RWPE2 (cell line): ENCODE measurements at regions not wholly inside any gene's neighbourhood (a gene's known extent, or its start where the extent isn't known, plus 50 kb on each side); places are given as distances from the start of the nearest gene placed in this dataset.
A peak's percentile ranks its signal among the peaks of the same experiment; 100 is the strongest.

Source experiments
- ATAC-seq: fragments of 200-7000 bp; cut with Tn5 transposase; 3 replicates; pipeline ENCODE4 v1.9.1; 2021; ENCODE audit warnings: low read depth
- DNase-seq: peaks from one replicate; pipeline ENCODE4 v3.0.0-alpha.2; 2020; ENCODE audit warnings: low spot score
- H3K27ac ChIP-seq: fragments of 450-650 bp; 2 replicates; pipeline ENCODE4 v1.5.1; 2017; ENCODE audit warnings: mild to moderate bottlenecking; ENCODE audit not compliant: poor library complexity, severe bottlenecking
- H3K27me3 ChIP-seq: fragments of 250-450 bp; sonication (Bioruptor Pico); 2 replicates; pipeline ENCODE4 v1.5.1; 2021; ENCODE audit warnings: mild to moderate bottlenecking, moderate library complexity; ENCODE audit not compliant: insufficient read depth, poor library complexity, severe bottlenecking
- H3K36me3 ChIP-seq: fragments of 250-450 bp; sonication (Bioruptor Pico); 2 replicates; pipeline ENCODE4 v1.5.1; 2020; ENCODE audit warnings: low read depth, mild to moderate bottlenecking, moderate library complexity
- H3K4me1 ChIP-seq: fragments of 250-450 bp; sonication (Bioruptor Pico); 2 replicates; pipeline ENCODE4 v1.5.1; 2021; ENCODE audit warnings: mild to moderate bottlenecking, moderate library complexity; ENCODE audit not compliant: insufficient read depth, poor library complexity, severe bottlenecking
- H3K4me3 ChIP-seq: fragments of 250-450 bp; sonication (Bioruptor Pico); 2 replicates; pipeline ENCODE4 v1.5.1; 2021; ENCODE audit warnings: mild to moderate bottlenecking, moderate library complexity; ENCODE audit not compliant: severe bottlenecking
- H3K9me3 ChIP-seq: fragments of 250-450 bp; sonication (Bioruptor Pico); 2 replicates; pipeline ENCODE4 v1.5.1; 2021; ENCODE audit warnings: mild to moderate bottlenecking, moderate library complexity; ENCODE audit not compliant: severe bottlenecking
- TF ChIP-seq, protein P1 (sequence below): fragments of 450-650 bp; IDR thresholded peaks from one replicate; pipeline ENCODE4 v1.5.1; 2017; ENCODE audit warnings: mild to moderate bottlenecking, moderate library complexity; ENCODE audit not compliant: poor library complexity, severe bottlenecking

DNA sequence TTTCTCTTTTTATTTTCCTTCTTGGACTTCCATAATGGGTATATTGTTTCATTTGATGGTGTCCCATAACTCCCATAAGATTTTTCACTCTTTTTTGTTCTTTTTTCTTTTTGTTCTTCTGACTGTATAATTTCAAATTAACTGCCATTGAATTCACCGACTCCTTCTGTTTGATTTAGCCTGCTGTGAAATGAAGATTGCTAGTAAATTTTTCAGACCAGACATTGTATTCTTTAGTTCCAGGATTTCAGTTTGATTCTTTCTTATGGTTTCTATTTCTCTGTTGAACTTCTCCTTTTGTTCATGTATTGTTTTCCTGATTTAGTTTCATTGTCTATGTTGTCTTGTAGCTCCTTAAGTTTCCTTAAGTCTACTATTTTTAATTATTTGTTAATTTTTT is 87.6 kb upstream of the SPOPL start:
- TF ChIP-seq, protein P1, sequence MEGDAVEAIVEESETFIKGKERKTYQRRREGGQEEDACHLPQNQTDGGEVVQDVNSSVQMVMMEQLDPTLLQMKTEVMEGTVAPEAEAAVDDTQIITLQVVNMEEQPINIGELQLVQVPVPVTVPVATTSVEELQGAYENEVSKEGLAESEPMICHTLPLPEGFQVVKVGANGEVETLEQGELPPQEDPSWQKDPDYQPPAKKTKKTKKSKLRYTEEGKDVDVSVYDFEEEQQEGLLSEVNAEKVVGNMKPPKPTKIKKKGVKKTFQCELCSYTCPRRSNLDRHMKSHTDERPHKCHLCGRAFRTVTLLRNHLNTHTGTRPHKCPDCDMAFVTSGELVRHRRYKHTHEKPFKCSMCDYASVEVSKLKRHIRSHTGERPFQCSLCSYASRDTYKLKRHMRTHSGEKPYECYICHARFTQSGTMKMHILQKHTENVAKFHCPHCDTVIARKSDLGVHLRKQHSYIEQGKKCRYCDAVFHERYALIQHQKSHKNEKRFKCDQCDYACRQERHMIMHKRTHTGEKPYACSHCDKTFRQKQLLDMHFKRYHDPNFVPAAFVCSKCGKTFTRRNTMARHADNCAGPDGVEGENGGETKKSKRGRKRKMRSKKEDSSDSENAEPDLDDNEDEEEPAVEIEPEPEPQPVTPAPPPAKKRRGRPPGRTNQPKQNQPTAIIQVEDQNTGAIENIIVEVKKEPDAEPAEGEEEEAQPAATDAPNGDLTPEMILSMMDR: no peak
- ATAC-seq (no peak), DNase-seq (no peak)
- Histone ChIP-seq H3K4me3 (no peak overlapping the region), H3K27me3 (no peaks in the 10 kb centered on the region), H3K4me1 (peaks cover 8% of the 10 kb centered on the region), H3K36me3 (no peaks in the 10 kb centered on the region), H3K27ac (no peak overlapping the region), H3K9me3 (peaks cover 6% of the 10 kb centered on the region)

DNA sequence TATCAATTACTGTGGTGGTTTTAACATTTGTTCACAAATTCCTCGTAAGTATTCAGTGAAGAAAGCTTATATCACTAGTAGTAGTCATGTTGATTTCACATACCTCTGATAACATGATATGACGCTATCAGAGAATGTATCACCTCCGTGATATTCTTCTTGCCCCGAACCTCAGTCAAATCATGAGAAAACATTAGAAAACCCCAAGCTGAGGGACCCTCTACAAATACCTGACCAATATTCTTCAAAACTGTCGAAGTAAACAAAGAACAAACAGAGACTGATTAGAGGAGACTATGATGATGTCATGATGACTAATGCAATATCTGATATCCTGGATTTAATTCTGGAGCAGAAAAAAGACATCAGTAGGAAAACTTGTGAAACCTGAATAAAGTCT is 85.6 kb upstream of the SPOPL start:
- ATAC-seq: 0 out of 3 replicates have a peak, but pooled peaks have one; percentile 23
- DNase-seq: no peak
- Histone ChIP-seq H3K27me3 (no peaks in the 10 kb centered on the region), H3K4me1 (peaks cover 13% of the 10 kb centered on the region), H3K9me3 (peaks cover 6% of the 10 kb centered on the region), H3K27ac (no peak overlapping the region), H3K36me3 (no peaks in the 10 kb centered on the region), H3K4me3 (no peak overlapping the region)
- TF ChIP-seq, protein P1: no peak

DNA sequence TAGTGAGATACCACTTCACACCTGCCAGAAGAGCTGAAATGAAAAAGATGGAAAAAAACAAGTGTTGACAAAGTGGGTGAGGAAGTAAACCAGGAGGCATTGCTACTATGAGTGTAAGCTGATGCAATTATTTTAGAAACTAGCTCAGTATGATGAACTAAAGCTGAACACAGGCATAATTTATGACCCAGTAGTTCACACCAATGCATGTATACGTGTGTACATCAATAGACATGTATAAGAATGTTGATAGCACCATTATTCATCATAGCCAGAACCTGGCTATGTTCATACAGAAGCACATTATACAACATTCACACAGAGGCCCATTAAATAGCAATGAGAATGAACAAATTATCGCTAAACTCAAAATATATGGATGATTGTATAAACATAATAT is 83.1 kb upstream of the SPOPL start:
- Histone ChIP-seq H3K9me3 (peaks cover 6% of the 10 kb centered on the region), H3K27me3 (no peaks in the 10 kb centered on the region), H3K4me1 (peaks cover 31% of the 10 kb centered on the region), H3K4me3 (no peak overlapping the region), H3K36me3 (no peaks in the 10 kb centered on the region), H3K27ac (no peak overlapping the region)
- TF ChIP-seq, protein P1: no peak
- DNase-seq (no peak), ATAC-seq (no peak)

DNA sequence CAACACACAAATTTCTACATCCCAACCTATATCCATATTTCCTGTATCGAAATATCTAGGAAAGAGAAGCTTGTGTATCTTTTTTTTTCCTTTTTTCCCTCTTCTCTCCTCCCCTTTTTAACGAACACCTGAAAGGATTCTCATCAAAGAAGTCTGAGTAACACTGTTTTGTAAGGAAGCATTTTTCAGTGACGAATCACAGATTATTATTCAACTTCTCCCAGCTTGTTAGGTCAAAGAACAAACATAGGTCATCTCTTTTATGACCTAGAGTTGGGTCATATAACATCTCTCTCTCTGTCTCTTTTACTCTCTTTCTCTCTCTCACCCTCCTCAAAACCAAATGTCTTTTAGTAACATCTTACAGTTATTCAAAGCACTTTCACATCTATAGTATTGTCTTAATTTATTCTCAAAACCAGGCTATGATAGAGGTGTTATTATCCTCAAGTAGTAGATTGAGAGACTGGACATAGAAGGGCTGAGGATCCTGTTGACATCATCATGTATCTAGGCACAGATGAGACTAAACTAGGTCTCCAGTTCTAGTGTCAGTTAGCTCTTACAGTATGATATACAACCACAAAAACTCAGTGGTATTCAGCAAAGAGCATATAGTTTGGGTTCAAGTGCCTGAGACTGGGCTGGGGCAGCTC is 80.1 kb upstream of the SPOPL start:
- H3K36me3 ChIP-seq: no peaks in the 10 kb centered on the region
- peak; percentile 76 for ATAC-seq

DNA sequence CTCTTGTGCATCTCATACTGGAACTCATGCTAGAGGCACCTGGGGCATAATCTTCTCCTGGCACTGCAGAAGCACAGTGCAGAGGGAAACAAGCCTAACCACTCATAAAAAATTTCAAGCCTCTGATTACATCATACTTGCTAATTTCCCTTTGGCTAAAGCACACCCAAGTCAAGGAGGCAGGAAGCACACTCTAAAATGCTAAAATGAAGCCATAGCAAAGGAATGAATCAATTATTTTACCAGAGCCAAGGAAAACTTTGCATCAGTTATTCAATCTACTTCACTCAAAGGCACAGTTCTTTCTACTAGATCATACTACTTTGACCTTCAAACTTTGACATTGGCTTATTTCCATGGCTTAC is 79.6 kb upstream of the SPOPL start:
- Histone ChIP-seq H3K4me1 (peaks cover 24% of the 10 kb centered on the region), H3K36me3 (no peaks in the 10 kb centered on the region), H3K27ac (peak overlapping the region; percentile 95), H3K9me3 (no peaks in the 10 kb centered on the region), H3K4me3 (no peak overlapping the region), H3K27me3 (no peaks in the 10 kb centered on the region)
- DNase-seq: peak; percentile 50
- TF ChIP-seq, protein P1: no peak
- ATAC-seq: peak; percentile 91

More for the DNA sequence above, 80.1 kb upstream of the SPOPL start:
- TF ChIP-seq, protein P1: no peak
- no peak overlapping the region for H3K4me3 ChIP-seq
- no peaks in the 10 kb centered on the region for H3K9me3 ChIP-seq
- DNase-seq: no peak
- H3K27me3 ChIP-seq: no peaks in the 10 kb centered on the region
- peaks cover 26% of the 10 kb centered on the region for H3K4me1 ChIP-seq
- H3K27ac ChIP-seq: peak overlapping the region; percentile 95
